IPS DF 4.7 (cell line): ENCODE measurements at regions not wholly inside any gene's neighbourhood (a gene's known extent, or its start where the extent isn't known, plus 50 kb on each side); places are given as distances from the start of the nearest gene placed in this dataset.
"Not testable (repeated sequence)": the region's sequence is repeated elsewhere in the genome, so short reads cannot be mapped to it uniquely, and the experiment has no call there.

ENCODE experiments used
- DNase-seq: peaks from one replicate; pipeline ENCODE4 v3.0.0-alpha.2; 2013; ENCODE audit warnings: low spot score; ENCODE audit errors: extremely low read depth

- DNase-seq: no peak
These were observed 143.9 kb upstream of the ASB18 start for GRCh38 chr2:236408090-236408489.

- no peak for DNase-seq
These were observed 144.6 kb upstream of the ASB18 start for GRCh38 chr2:236408786-236409185.

- no peak for DNase-seq
These were observed 151.7 kb upstream of the ASB18 start for GRCh38 chr2:236415684-236416444.

- no peak for DNase-seq
These were observed 152.5 kb upstream of the ACKR3 start for GRCh38 chr2:236417150-236417549.

- no peak for DNase-seq
These were observed 139.0 kb upstream of the ACKR3 start for GRCh38 chr2:236430584-236430983.

- no peak for DNase-seq
These were observed 135.0 kb upstream of the ACKR3 start for GRCh38 chr2:236434593-236434992.

- DNase-seq: no peak
These were observed 129.3 kb upstream of the ACKR3 start for GRCh38 chr2:236440110-236440881.

- DNase-seq: no peak
These were observed 125.4 kb upstream of the ACKR3 start for GRCh38 chr2:236444187-236444586.

GRCh38 chr2:236445678-236446077 is 123.9 kb upstream of the ACKR3 start:
- DNase-seq: no peak

- DNase-seq: no peak
These were observed 123.1 kb upstream of the ACKR3 start for GRCh38 chr2:236446521-236446920.

GRCh38 chr2:236449167-236449761 is 120.4 kb upstream of the ACKR3 start:
- DNase-seq: no peak

GRCh38 chr2:236452238-236452637 is 117.4 kb upstream of the ACKR3 start:
- no peak for DNase-seq

- DNase-seq: no peak
These were observed 115.5 kb upstream of the ACKR3 start for GRCh38 chr2:236454076-236454475.

- DNase-seq: no peak
These were observed 110.2 kb upstream of the ACKR3 start for GRCh38 chr2:236459393-236459792.

GRCh38 chr2:236464140-236464539 is 105.5 kb upstream of the ACKR3 start:
- no peak for DNase-seq

GRCh38 chr2:236472720-236473495 is 96.7 kb upstream of the ACKR3 start:
- DNase-seq: no peak

- DNase-seq: no peak
These were observed 95.9 kb upstream of the ACKR3 start for GRCh38 chr2:236473691-236474090.

GRCh38 chr2:236479814-236480213 is 89.8 kb upstream of the ACKR3 start:
- DNase-seq: no peak

- DNase-seq: no peak
These were observed 86.5 kb upstream of the ACKR3 start for GRCh38 chr2:236483102-236483501.

- DNase-seq: no peak
These were observed 84.1 kb upstream of the ACKR3 start for GRCh38 chr2:236485519-236485918.

GRCh38 chr2:236489083-236489482 is 80.5 kb upstream of the ACKR3 start:
- not testable (repeated sequence) for DNase-seq
